ENCODE measurements at regions not wholly inside any gene's neighbourhood (a gene's known extent, or its start where the extent isn't known, plus 50 kb on each side); places are given as distances from the start of the nearest gene placed in this dataset.

DNA sequence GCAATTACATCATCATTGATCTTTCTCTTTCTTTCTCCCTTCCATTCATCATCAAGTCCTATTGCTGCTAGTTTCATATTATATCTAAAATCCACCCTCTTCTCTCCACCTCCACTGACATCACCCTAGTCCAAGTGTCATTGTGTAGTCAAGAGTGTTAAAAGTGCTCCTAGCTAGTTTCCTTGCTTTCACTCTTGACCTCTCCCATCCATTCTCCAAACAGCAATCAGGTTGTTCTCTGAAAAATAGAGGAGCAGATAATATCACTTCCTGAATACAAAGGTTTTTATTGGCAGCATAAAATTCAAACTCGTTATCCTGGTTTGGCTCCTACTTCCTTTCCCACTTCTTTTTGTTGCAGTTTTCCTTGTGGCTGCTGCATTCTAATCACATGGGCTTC lies 61.6 kb upstream of the PHF14 start:
- Histone ChIP-seq H4K20me1 (ENCODE audit: insufficient read depth, low read length) (no peaks in the 10 kb centered on the region), H3K9me3 (ENCODE audit: low read length) (peaks cover 5% of the 10 kb centered on the region; the same call in 1 of the 2 replicates)

DNA sequence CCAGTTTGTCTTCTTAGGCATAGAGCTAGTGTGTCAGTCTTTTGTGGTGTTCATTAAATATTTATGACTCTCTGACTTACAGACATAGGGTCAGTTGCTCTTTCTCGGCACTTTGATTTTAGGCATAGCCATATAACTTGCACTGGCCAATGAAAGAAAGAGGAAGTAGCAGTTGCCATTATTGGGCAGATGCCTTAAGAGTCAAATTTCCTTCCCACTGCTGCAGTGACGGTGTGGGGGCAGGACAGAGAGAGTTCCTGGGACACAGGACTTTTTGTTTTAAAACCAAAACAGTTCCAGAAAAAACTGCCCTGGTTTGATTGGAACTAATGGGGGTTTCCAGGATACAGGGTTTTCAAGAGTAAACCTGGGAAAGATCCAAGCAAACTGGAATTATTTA lies 60.2 kb upstream of the PHF14 start:
- Histone ChIP-seq H3K9me2 (ENCODE audit: low read depth, low read length) (no peaks in the 10 kb centered on the region), H3K9ac (ENCODE audit: low read length) (no peak overlapping the region), H3K36me3 (ENCODE audit: insufficient read depth, low read length) (no peaks in the 10 kb centered on the region), H2AFZ (ENCODE audit: low read length) (no peak overlapping the region), H3K4me3 (ENCODE audit: low read depth, low read length, poor library complexity, severe bottlenecking) (no peak overlapping the region), H3K4me2 (ENCODE audit: low read length) (no peak overlapping the region), H3K4me1 (ENCODE audit: insufficient read depth, low read length, severe bottlenecking) (no peaks in the 10 kb centered on the region), H4K20me1 (ENCODE audit: insufficient read depth, low read length) (no peaks in the 10 kb centered on the region), H3K79me2 (ENCODE audit: insufficient read depth, low read length) (no peaks in the 10 kb centered on the region), H3K9me3 (ENCODE audit: low read length) (peaks cover 5% of the 10 kb centered on the region; the same call in 1 of the 2 replicates), H3K27me3 (ENCODE audit: insufficient read depth, low read length) (no peaks in the 10 kb centered on the region), H3F3A (ENCODE audit: insufficient read depth, low read length) (no peaks in the 10 kb centered on the region), H3K27ac (ENCODE audit: low read depth, low read length, poor library complexity, severe bottlenecking) (no peak overlapping the region)
- TF ChIP-seq EZH2 (IDR thresholded peaks at IDR 0.05; ENCODE audit: borderline replicate concordance, low read length): no peak

More for the DNA sequence above, 61.6 kb upstream of the PHF14 start:
- Histone ChIP-seq H3K27ac (ENCODE audit: low read depth, low read length, poor library complexity, severe bottlenecking) (no peak overlapping the region), H3F3A (ENCODE audit: insufficient read depth, low read length) (no peaks in the 10 kb centered on the region), H3K27me3 (ENCODE audit: insufficient read depth, low read length) (no peaks in the 10 kb centered on the region), H3K9me2 (ENCODE audit: low read depth, low read length) (no peaks in the 10 kb centered on the region), H3K4me1 (ENCODE audit: insufficient read depth, low read length, severe bottlenecking) (no peaks in the 10 kb centered on the region), H3K36me3 (ENCODE audit: insufficient read depth, low read length) (no peaks in the 10 kb centered on the region), H3K79me2 (ENCODE audit: insufficient read depth, low read length) (no peaks in the 10 kb centered on the region), H3K4me2 (ENCODE audit: low read length) (no peak overlapping the region), H2AFZ (ENCODE audit: low read length) (no peak overlapping the region), H3K9ac (ENCODE audit: low read length) (no peak overlapping the region), H3K4me3 (ENCODE audit: low read depth, low read length, poor library complexity, severe bottlenecking) (no peak overlapping the region)
- TF ChIP-seq EZH2 (IDR thresholded peaks at IDR 0.05; ENCODE audit: borderline replicate concordance, low read length): no peak
- TF ChIP-seq, protein P1, sequence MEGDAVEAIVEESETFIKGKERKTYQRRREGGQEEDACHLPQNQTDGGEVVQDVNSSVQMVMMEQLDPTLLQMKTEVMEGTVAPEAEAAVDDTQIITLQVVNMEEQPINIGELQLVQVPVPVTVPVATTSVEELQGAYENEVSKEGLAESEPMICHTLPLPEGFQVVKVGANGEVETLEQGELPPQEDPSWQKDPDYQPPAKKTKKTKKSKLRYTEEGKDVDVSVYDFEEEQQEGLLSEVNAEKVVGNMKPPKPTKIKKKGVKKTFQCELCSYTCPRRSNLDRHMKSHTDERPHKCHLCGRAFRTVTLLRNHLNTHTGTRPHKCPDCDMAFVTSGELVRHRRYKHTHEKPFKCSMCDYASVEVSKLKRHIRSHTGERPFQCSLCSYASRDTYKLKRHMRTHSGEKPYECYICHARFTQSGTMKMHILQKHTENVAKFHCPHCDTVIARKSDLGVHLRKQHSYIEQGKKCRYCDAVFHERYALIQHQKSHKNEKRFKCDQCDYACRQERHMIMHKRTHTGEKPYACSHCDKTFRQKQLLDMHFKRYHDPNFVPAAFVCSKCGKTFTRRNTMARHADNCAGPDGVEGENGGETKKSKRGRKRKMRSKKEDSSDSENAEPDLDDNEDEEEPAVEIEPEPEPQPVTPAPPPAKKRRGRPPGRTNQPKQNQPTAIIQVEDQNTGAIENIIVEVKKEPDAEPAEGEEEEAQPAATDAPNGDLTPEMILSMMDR (IDR thresholded peaks at IDR 0.05; ENCODE audit: low read length): no peak

DNA sequence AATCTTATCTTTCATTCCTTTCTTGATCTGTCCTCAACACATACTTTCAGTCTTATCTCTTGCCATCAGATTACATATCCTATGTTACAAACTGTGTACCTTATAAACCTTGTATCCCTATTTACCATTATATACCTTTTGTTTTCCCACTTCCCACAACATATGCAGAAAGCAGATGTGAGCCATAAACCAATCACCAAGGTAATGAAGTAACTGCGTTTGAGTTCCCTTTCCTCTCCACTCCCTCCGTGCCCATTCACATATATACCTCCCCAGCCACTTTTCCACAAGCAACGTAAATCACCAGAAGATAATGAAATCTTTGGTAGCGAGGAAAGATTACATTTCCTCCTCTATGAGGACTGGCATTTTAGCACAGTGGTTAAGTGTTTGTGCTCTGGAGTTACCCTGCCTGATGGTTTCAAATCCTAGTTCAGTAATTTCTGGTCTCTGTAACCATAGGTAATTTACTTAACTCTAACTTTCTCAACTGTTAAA lies 55.5 kb upstream of the PHF14 start:
- H3K36me3 ChIP-seq (ENCODE audit: insufficient read depth, low read length): no peaks in the 10 kb centered on the region
- no peak overlapping the region for H3K27ac ChIP-seq (ENCODE audit: low read depth, low read length, poor library complexity, severe bottlenecking)
- no peaks in the 10 kb centered on the region for H3K9me3 ChIP-seq (ENCODE audit: low read length)
- H3K9ac ChIP-seq (ENCODE audit: low read length): no peak overlapping the region
- no peaks in the 10 kb centered on the region for H3K4me1 ChIP-seq (ENCODE audit: insufficient read depth, low read length, severe bottlenecking)
- no peak overlapping the region for H3K4me3 ChIP-seq (ENCODE audit: low read depth, low read length, poor library complexity, severe bottlenecking)
- H3K79me2 ChIP-seq (ENCODE audit: insufficient read depth, low read length): no peaks in the 10 kb centered on the region
- H3K27me3 ChIP-seq (ENCODE audit: insufficient read depth, low read length): no peaks in the 10 kb centered on the region
- H2AFZ ChIP-seq (ENCODE audit: low read length): no peak overlapping the region
- H4K20me1 ChIP-seq (ENCODE audit: insufficient read depth, low read length): no peaks in the 10 kb centered on the region
- TF ChIP-seq EZH2 (IDR thresholded peaks at IDR 0.05; ENCODE audit: borderline replicate concordance, low read length): no peak
- TF ChIP-seq, protein P1 (IDR thresholded peaks at IDR 0.05; ENCODE audit: low read length): no peak
- no peak overlapping the region for H3K4me2 ChIP-seq (ENCODE audit: low read length)
- H3K9me2 ChIP-seq (ENCODE audit: low read depth, low read length): no peaks in the 10 kb centered on the region
- no peaks in the 10 kb centered on the region for H3F3A ChIP-seq (ENCODE audit: insufficient read depth, low read length)

DNA sequence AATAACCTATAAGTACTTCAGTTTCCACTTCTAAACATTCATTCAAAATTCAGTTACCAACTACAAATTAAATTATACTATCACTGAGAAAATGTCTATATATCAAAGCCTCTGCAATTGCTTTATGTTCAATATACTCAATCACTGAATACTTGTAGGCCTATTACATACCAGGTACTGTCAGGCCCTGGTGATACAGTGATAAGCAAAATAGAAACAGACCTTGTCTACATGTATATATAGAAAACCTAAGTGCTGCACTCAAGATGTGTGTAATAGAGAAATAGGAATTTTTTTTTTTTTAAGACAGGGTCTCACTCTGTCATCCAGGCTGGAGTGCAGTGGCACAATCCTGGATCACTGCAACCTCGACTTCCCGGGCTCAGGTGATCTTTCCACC lies 53.7 kb upstream of the PHF14 start:
- Histone ChIP-seq H3F3A (ENCODE audit: insufficient read depth, low read length) (no peaks in the 10 kb centered on the region), H3K27me3 (ENCODE audit: insufficient read depth, low read length) (no peaks in the 10 kb centered on the region), H3K4me2 (ENCODE audit: low read length) (no peak overlapping the region), H2AFZ (ENCODE audit: low read length) (no peak overlapping the region), H3K79me2 (ENCODE audit: insufficient read depth, low read length) (no peaks in the 10 kb centered on the region), H3K9me3 (ENCODE audit: low read length) (no peaks in the 10 kb centered on the region), H3K4me3 (ENCODE audit: low read depth, low read length, poor library complexity, severe bottlenecking) (no peak overlapping the region), H4K20me1 (ENCODE audit: insufficient read depth, low read length) (no peaks in the 10 kb centered on the region), H3K36me3 (ENCODE audit: insufficient read depth, low read length) (no peaks in the 10 kb centered on the region), H3K27ac (ENCODE audit: low read depth, low read length, poor library complexity, severe bottlenecking) (no peak overlapping the region), H3K9ac (ENCODE audit: low read length) (no peak overlapping the region), H3K4me1 (ENCODE audit: insufficient read depth, low read length, severe bottlenecking) (no peaks in the 10 kb centered on the region), H3K9me2 (ENCODE audit: low read depth, low read length) (no peaks in the 10 kb centered on the region)
- TF ChIP-seq, protein P1 (IDR thresholded peaks at IDR 0.05; ENCODE audit: low read length): no peak
- no peak for TF ChIP-seq EZH2 (IDR thresholded peaks at IDR 0.05; ENCODE audit: borderline replicate concordance, low read length)

All from OCI-LY1 (cell line).